ENCODE measurements at regions not wholly inside any gene's neighbourhood (a gene's known extent, or its start where the extent isn't known, plus 50 kb on each side); places are given as distances from the start of the nearest gene placed in this dataset.

DNA sequence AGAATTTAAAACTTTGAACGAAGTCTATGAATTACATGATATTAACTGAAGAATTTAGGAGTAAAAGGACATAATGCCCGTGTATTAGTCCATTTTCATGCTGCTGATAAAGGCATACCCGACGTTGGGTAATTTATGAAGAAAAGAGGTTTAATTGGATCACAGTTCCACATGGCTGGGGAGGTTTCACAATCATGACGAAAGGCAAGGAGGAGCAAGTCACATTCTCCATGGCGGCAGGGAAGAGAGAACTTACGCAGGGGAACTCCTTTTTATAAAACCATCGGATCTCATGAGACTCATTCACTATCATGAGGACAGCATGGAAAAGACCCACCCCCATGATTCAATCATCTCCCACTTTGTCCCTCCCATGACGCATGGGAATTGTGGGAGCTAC is 210.6 kb downstream of the CD83 start:
- Histone ChIP-seq H3K36me3 (ENCODE audit: insufficient read depth, low read length) (no peaks in the 10 kb centered on the region), H3K4me3 (ENCODE audit: low read depth, low read length, poor library complexity, severe bottlenecking) (no peak overlapping the region), H3K79me2 (ENCODE audit: insufficient read depth, low read depth, low read length) (no peaks in the 10 kb centered on the region), H3K27ac (ENCODE audit: low read depth, low read length, poor library complexity, severe bottlenecking) (no peak overlapping the region), H4K20me1 (ENCODE audit: insufficient read depth, low read length) (no peaks in the 10 kb centered on the region), H3K4me1 (ENCODE audit: insufficient read depth, low read length, poor library complexity, severe bottlenecking) (peaks cover 6% of the 10 kb centered on the region), H3K9me2 (ENCODE audit: insufficient read depth, low read length) (no peaks in the 10 kb centered on the region), H3K4me2 (ENCODE audit: low read length) (no peak overlapping the region), H3K9me3 (ENCODE audit: low read length) (no peaks in the 10 kb centered on the region), H2AFZ (ENCODE audit: low read length) (no peak overlapping the region)
- no TSS peak for BruUV-seq (replicated peaks)
- ChIA-PET CTCF (ENCODE audit: unreplicated experiment) (no interaction called here), POLR2A (interaction anchor here (1.6 kb wide), 1 partner anchor 10 kb away, joined by 5 read pairs; no protein-coding TSS in a partner anchor)
- no peak for DNase-seq (ENCODE audit: low spot score)
- intact Hi-C loops (cut with micrococcal nuclease; ENCODE audit: unreplicated experiment): no loop called here
- TF ChIP-seq EZH2phosphoT487 (IDR thresholded peaks at IDR 0.05; ENCODE audit: borderline replicate concordance, low read depth, low read length): no peak

- no peak overlapping the region for H2AFZ ChIP-seq (ENCODE audit: low read length)
- intact Hi-C loops (cut with micrococcal nuclease; ENCODE audit: unreplicated experiment): no loop called here
- no peak for DNase-seq (ENCODE audit: low spot score)
- H3K9me2 ChIP-seq (ENCODE audit: insufficient read depth, low read length): no peaks in the 10 kb centered on the region
- no peaks in the 10 kb centered on the region for H3K9me3 ChIP-seq (ENCODE audit: low read length)
- POLR2A ChIA-PET: interaction anchor here (1.6 kb wide), 1 partner anchor 24 kb away, joined by 3 read pairs; no protein-coding TSS in a partner anchor
- no peaks in the 10 kb centered on the region for H3K79me2 ChIP-seq (ENCODE audit: insufficient read depth, low read depth, low read length)
- CTCF ChIA-PET (ENCODE audit: unreplicated experiment): no interaction called here
- no peak overlapping the region for H3K4me3 ChIP-seq (ENCODE audit: low read depth, low read length, poor library complexity, severe bottlenecking)
- H4K20me1 ChIP-seq (ENCODE audit: insufficient read depth, low read length): no peaks in the 10 kb centered on the region
- no peaks in the 10 kb centered on the region for H3K4me1 ChIP-seq (ENCODE audit: insufficient read depth, low read length, poor library complexity, severe bottlenecking)
- no peak overlapping the region for H3K27ac ChIP-seq (ENCODE audit: low read depth, low read length, poor library complexity, severe bottlenecking)
- BruUV-seq (replicated peaks): no TSS peak
- TF ChIP-seq, protein P1, sequence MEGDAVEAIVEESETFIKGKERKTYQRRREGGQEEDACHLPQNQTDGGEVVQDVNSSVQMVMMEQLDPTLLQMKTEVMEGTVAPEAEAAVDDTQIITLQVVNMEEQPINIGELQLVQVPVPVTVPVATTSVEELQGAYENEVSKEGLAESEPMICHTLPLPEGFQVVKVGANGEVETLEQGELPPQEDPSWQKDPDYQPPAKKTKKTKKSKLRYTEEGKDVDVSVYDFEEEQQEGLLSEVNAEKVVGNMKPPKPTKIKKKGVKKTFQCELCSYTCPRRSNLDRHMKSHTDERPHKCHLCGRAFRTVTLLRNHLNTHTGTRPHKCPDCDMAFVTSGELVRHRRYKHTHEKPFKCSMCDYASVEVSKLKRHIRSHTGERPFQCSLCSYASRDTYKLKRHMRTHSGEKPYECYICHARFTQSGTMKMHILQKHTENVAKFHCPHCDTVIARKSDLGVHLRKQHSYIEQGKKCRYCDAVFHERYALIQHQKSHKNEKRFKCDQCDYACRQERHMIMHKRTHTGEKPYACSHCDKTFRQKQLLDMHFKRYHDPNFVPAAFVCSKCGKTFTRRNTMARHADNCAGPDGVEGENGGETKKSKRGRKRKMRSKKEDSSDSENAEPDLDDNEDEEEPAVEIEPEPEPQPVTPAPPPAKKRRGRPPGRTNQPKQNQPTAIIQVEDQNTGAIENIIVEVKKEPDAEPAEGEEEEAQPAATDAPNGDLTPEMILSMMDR (conservative IDR thresholded peaks at IDR 0.05; ENCODE audit: low read length): no peak
- no peak for TF ChIP-seq EZH2phosphoT487 (IDR thresholded peaks at IDR 0.05; ENCODE audit: borderline replicate concordance, low read depth, low read length)
- no peak overlapping the region for H3K4me2 ChIP-seq (ENCODE audit: low read length)
- H3K36me3 ChIP-seq (ENCODE audit: insufficient read depth, low read length): no peaks in the 10 kb centered on the region; the same call in 1 of the 2 replicates
These were observed 216.2 kb downstream of the CD83 start for GRCh38 chr6:14333556-14334305.

GRCh38 chr6:14335071-14335470 is 217.5 kb downstream of the CD83 start:
- H3K4me1 ChIP-seq (ENCODE audit: insufficient read depth, low read length, poor library complexity, severe bottlenecking): peaks cover 12% of the 10 kb centered on the region
- ChIA-PET CTCF (ENCODE audit: unreplicated experiment) (no interaction called here), POLR2A (interaction anchor here (2.3 kb wide), 1 partner anchor 14 kb away, joined by 6 read pairs; no protein-coding TSS in a partner anchor)
- no peaks in the 10 kb centered on the region; the same call in 1 of the 2 replicates for H3K36me3 ChIP-seq (ENCODE audit: insufficient read depth, low read length)
- no peaks in the 10 kb centered on the region for H4K20me1 ChIP-seq (ENCODE audit: insufficient read depth, low read length)
- H3K79me2 ChIP-seq (ENCODE audit: insufficient read depth, low read depth, low read length): no peaks in the 10 kb centered on the region
- intact Hi-C loops (cut with micrococcal nuclease; ENCODE audit: unreplicated experiment): no loop called here
- no peaks in the 10 kb centered on the region for H3K9me3 ChIP-seq (ENCODE audit: low read length)
- no peaks in the 10 kb centered on the region for H3K9me2 ChIP-seq (ENCODE audit: insufficient read depth, low read length)
- no peak overlapping the region for H3K4me2 ChIP-seq (ENCODE audit: low read length)
- no peak overlapping the region for H2AFZ ChIP-seq (ENCODE audit: low read length)
- DNase-seq (ENCODE audit: low spot score): no peak
- H3K27ac ChIP-seq (ENCODE audit: low read depth, low read length, poor library complexity, severe bottlenecking): no peak overlapping the region
- no peak for TF ChIP-seq EZH2phosphoT487 (IDR thresholded peaks at IDR 0.05; ENCODE audit: borderline replicate concordance, low read depth, low read length)
- TF ChIP-seq, protein P1 (conservative IDR thresholded peaks at IDR 0.05; ENCODE audit: low read length): no peak
- BruUV-seq (replicated peaks): no TSS peak
- H3K4me3 ChIP-seq (ENCODE audit: low read depth, low read length, poor library complexity, severe bottlenecking): no peak overlapping the region
